ENCODE measurements at regions not wholly inside any gene's neighbourhood (a gene's known extent, or its start where the extent isn't known, plus 50 kb on each side); places are given as distances from the start of the nearest gene placed in this dataset.

GRCh38 chr3:31166249-31166885 is 271.9 kb upstream of the GADL1 start:
- no peaks in the 10 kb centered on the region for H3K9me3 ChIP-seq
- no peak for ATAC-seq
- peaks cover 4 to 22% (median 10%) of the 10 kb centered on the region in 3 donors for H3K4me1 ChIP-seq
- no peak overlapping the region for H3K4me3 ChIP-seq
- 16 to 38% methylated on average over 2 to 4 of the region's 4 CpGs for WGBS, 2 donors (ENCODE audit: low coverage in 1 of 2)
- TF ChIP-seq EP300 (IDR thresholded peaks at IDR 0.05) (no peak), POLR2A (IDR thresholded peaks at IDR 0.05) (no peak), POLR2AphosphoS5 (IDR thresholded peaks at IDR 0.05) (no peak), CTCF (IDR thresholded peaks at IDR 0.05) (no peak)
- H3K27ac ChIP-seq = no peak overlapping the region
- no peaks in the 10 kb centered on the region for H3K27me3 ChIP-seq
- no peaks in the 10 kb centered on the region for H3K36me3 ChIP-seq

- H3K27ac ChIP-seq = no peak overlapping the region
- no peak overlapping the region for H3K4me3 ChIP-seq
- TF ChIP-seq CTCF (IDR thresholded peaks at IDR 0.05) (no peak), EP300 (IDR thresholded peaks at IDR 0.05) (no peak), POLR2AphosphoS5 (IDR thresholded peaks at IDR 0.05) (no peak), POLR2A (IDR thresholded peaks at IDR 0.05) (no peak)
- H3K4me1 ChIP-seq = peaks cover 4 to 22% (median 10%) of the 10 kb centered on the region in 3 donors
- H3K36me3 ChIP-seq = no peaks in the 10 kb centered on the region
- no peaks in the 10 kb centered on the region for H3K9me3 ChIP-seq
- 92 to 93% methylated on average over 2 to 3 of the region's 3 CpGs for WGBS, 2 donors (ENCODE audit: low coverage in 1 of 2)
- H3K27me3 ChIP-seq = no peaks in the 10 kb centered on the region
- ATAC-seq = no peak
Measured at GRCh38 chr3:31167666-31168065, 273.2 kb upstream of the GADL1 start.

- H3K9me3 ChIP-seq = no peaks in the 10 kb centered on the region
- ATAC-seq = no peak
- H3K4me1 ChIP-seq = peaks cover 0 to 7% (median 2%) of the 10 kb centered on the region in 3 donors
- no peak for TF ChIP-seq CTCF (IDR thresholded peaks at IDR 0.05)
- TF ChIP-seq POLR2AphosphoS5 (IDR thresholded peaks at IDR 0.05) = no peak
- no peak for TF ChIP-seq POLR2A (IDR thresholded peaks at IDR 0.05)
- no peak for TF ChIP-seq EP300 (IDR thresholded peaks at IDR 0.05)
- H3K27me3 ChIP-seq = no peaks in the 10 kb centered on the region
- 45 to 50% methylated on average over 2 of the region's 2 CpGs for WGBS, 2 donors (ENCODE audit: low coverage in 1 of 2)
- H3K4me3 ChIP-seq = no peak overlapping the region
- no peaks in the 10 kb centered on the region for H3K36me3 ChIP-seq
- H3K27ac ChIP-seq = no peak overlapping the region
Measured at GRCh38 chr3:31170932-31171670, 276.6 kb upstream of the GADL1 start.

GRCh38 chr3:31172336-31172735 is 277.9 kb upstream of the GADL1 start:
- Histone ChIP-seq H3K4me3 (no peak overlapping the region), H3K27me3 (no peaks in the 10 kb centered on the region), H3K9me3 (no peaks in the 10 kb centered on the region), H3K27ac (no peak overlapping the region), H3K4me1 (no peaks in the 10 kb centered on the region), H3K36me3 (no peaks in the 10 kb centered on the region)
- no peak for ATAC-seq
- TF ChIP-seq CTCF (IDR thresholded peaks at IDR 0.05) (no peak), POLR2A (IDR thresholded peaks at IDR 0.05) (no peak), EP300 (IDR thresholded peaks at IDR 0.05) (no peak), POLR2AphosphoS5 (IDR thresholded peaks at IDR 0.05) (no peak)
- 59 to 68% methylated on average over 3 to 4 of the region's 4 CpGs for WGBS, 2 donors (ENCODE audit: low coverage in 1 of 2)
